ENCODE measurements at regions not wholly inside any gene's neighbourhood (a gene's known extent, or its start where the extent isn't known, plus 50 kb on each side); places are given as distances from the start of the nearest gene placed in this dataset.
"Not testable (repeated sequence)": the region's sequence is repeated elsewhere in the genome, so short reads cannot be mapped to it uniquely, and the experiment has no call there.

GRCh38 chr1:90277270-90277669 lies 282.4 kb downstream of the ZNF326 start:
- DNase-seq, result no peak

GRCh38 chr1:90274376-90274775 lies 279.5 kb downstream of the ZNF326 start:
- no peak for DNase-seq

GRCh38 chr1:90273241-90273774 lies 278.4 kb downstream of the ZNF326 start:
- DNase-seq, result no peak

- no peak for DNase-seq
Measured at GRCh38 chr1:90262791-90263190, 267.9 kb downstream of the ZNF326 start.

- DNase-seq, result no peak
Measured at GRCh38 chr1:90262286-90262685, 267.4 kb downstream of the ZNF326 start.

GRCh38 chr1:90246069-90246468 lies 251.2 kb downstream of the ZNF326 start:
- DNase-seq, result no peak

- no peak for DNase-seq
Measured at GRCh38 chr1:90236493-90236892, 241.6 kb downstream of the ZNF326 start.

GRCh38 chr1:90223401-90223800 lies 228.5 kb downstream of the ZNF326 start:
- DNase-seq, result no peak

- no peak for DNase-seq
Measured at GRCh38 chr1:90220941-90221693, 226.2 kb downstream of the ZNF326 start.

GRCh38 chr1:90220496-90220895 lies 225.6 kb downstream of the ZNF326 start:
- DNase-seq, result no peak

GRCh38 chr1:90219166-90219871 lies 224.4 kb downstream of the ZNF326 start:
- not testable (repeated sequence) for DNase-seq

GRCh38 chr1:90210633-90211491 lies 216.0 kb downstream of the ZNF326 start:
- DNase-seq, result no peak

GRCh38 chr1:90208949-90209348 lies 214.0 kb downstream of the ZNF326 start:
- no peak for DNase-seq

GRCh38 chr1:90206260-90206659 lies 211.3 kb downstream of the ZNF326 start:
- no peak for DNase-seq

- no peak for DNase-seq
Measured at GRCh38 chr1:90204780-90205179, 209.9 kb downstream of the ZNF326 start.

GRCh38 chr1:90204023-90204590 lies 209.2 kb downstream of the ZNF326 start:
- DNase-seq, result no peak

GRCh38 chr1:90201467-90202358 lies 206.8 kb downstream of the ZNF326 start:
- DNase-seq, result no peak

- DNase-seq, result no peak
Measured at GRCh38 chr1:90200646-90201205, 205.8 kb downstream of the ZNF326 start.

GRCh38 chr1:90198616-90199332 lies 203.9 kb downstream of the ZNF326 start:
- DNase-seq, result no peak

- no peak for DNase-seq
Measured at GRCh38 chr1:90193116-90193515, 198.2 kb downstream of the ZNF326 start.

GRCh38 chr1:90192408-90192807 lies 197.5 kb downstream of the ZNF326 start:
- DNase-seq, result no peak

Data from stimulated activated CD4-positive, alpha-beta T cell treated with anti-CD3 and anti-CD28 coated beads, Interleukin-2, amount 100 ng/mL, for 24 hours (primary cell).